ENCODE measurements at regions not wholly inside any gene's neighbourhood (a gene's known extent, or its start where the extent isn't known, plus 50 kb on each side); places are given as distances from the start of the nearest gene placed in this dataset.

DNA sequence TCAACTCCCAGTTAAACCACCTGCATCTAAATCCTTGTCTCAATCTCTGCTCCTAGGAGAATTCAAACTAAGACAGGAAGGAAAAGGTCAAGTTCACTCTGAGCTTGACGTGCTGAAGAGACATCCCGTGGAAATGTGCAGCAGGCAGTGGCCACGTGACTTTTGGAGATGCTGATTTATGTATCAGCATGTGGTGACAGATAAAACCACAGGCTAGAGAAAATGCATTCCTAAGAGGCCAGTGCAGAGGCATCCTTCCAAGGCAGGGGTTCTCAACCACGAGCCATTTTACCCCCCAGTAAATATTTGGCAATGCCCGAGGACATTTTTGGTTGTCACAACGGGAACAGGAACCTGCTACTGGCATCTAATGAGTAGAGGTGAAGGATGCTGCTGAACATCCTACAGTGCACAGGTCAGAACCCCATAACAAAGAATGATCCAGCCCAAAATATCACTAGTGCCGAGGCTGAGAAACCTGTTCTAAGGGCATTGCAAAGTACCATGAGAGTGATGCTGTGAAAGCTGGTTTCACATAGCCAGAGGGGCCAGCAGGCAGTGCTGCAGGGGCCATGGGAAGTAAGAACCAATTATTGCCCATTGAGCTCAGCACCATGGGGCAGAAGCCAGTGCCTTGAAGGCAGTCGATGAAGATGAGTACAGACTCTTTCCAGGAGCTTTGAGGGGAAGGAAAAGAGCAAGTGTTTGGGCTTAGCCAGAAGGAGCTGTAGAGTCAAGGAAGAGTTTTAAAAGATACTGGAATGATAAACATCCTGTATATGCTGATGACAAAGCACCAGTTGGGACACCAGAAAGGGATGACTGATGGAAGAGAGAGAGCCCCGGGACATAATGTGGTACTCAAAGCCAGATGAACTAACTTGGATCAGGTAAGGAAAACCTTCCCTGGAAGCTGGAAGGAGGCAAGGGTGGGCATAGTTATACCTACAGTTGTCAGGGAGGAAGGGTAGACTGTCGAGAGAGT lies 174.6 kb downstream of the HAUS1 start:
- Histone ChIP-seq H3K9me3 (ENCODE audit: low read depth, low read length) (no peaks in the 10 kb centered on the region), H3K9ac (ENCODE audit: insufficient read length) (no peak overlapping the region), H3K36me3 (ENCODE audit: insufficient read depth, low read length) (no peaks in the 10 kb centered on the region), H3K27ac (no peak overlapping the region), H3K4me3 (no peak overlapping the region)
- TF ChIP-seq POLR2AphosphoS5 (IDR thresholded peaks at IDR 0.05; ENCODE audit: borderline replicate concordance, low read depth, low read length), result no peak
- no peak for DNase-seq (ENCODE audit: low read depth, low spot score)

DNA sequence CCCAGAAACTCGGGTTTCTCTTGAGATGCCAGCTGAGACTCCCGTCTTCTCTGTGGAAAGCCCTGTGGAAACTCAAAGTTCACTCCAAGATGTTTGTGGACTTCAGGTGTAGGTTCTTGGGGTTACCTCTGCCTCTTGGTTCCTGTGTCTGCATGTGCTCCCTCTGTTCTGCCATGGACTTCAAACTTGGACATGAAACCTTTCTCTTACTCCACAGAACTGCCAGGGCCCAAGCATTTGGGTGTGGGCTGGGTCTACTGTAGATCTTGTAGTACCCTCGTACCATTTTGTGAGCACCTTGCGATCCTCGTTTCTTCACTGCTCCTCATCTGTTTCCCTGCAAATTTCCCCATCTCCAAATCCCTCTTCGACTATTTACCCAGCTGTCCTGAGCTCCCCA lies 175.5 kb downstream of the HAUS1 start:
- H3K27ac ChIP-seq, result no peak overlapping the region
- no peak overlapping the region for H3K4me3 ChIP-seq
- DNase-seq (ENCODE audit: low read depth, low spot score), result no peak
- TF ChIP-seq FOXP2 (optimal IDR thresholded peaks at IDR 0.05; ENCODE audit: control extremely low read depth, extremely low read length, insufficient read depth), result no peak
- no peak for TF ChIP-seq POLR2AphosphoS5 (IDR thresholded peaks at IDR 0.05; ENCODE audit: borderline replicate concordance, low read depth, low read length)
- TF ChIP-seq EZH2 (IDR thresholded peaks at IDR 0.05), result no peak
- no peaks in the 10 kb centered on the region for H3K36me3 ChIP-seq (ENCODE audit: insufficient read depth, low read length)
- H3K9ac ChIP-seq (ENCODE audit: insufficient read length), result no peak overlapping the region
- no peaks in the 10 kb centered on the region for H3K9me3 ChIP-seq (ENCODE audit: low read depth, low read length)

DNA sequence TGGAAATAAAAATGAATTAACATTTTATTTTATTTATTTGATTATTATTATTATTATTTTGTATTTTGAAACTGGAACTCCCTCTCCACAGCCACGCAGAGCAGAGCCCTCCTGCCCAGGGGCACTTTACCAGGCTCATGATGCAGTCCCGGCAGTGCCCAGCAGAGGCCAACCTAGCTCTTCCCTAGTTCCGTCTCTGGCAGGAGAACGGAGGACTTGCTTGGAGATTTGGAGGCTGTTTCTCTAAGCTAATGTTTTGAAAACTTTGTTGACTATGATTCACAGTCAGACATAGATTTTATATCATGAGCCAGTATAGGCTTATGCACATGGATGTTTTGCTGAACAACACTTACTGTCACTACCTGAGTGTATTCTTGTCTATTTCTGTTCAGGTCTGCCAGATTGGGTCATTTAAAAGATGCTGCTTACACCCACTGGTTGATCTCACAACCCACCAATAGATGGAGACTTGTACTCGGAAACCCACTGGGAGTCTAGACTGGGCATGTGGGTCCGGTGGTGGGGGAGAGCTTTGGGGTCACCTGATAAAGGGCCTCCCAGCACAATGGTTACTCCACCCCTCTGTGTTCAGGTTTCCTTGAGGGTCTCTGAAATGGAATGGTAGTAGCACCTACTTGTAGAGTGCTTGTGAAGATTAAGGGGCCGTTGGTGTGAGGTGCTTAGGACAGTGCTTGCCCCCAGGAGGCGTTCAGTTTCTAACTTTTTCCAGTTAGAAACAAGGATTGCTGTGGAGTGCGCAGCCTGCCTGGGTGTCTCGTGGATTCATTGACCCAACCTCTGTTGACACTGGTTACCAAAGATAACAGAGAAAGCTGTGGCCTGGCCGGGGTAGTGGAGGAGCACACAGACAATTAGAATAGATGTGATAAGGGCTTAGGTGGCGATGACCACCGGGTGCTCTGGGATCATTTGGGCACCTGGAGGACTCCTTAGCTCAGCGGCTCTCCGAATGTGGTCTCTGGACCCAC lies 177.3 kb downstream of the HAUS1 start:
- no peaks in the 10 kb centered on the region for H3K36me3 ChIP-seq (ENCODE audit: insufficient read depth, low read length)
- no peaks in the 10 kb centered on the region for H3K9me3 ChIP-seq (ENCODE audit: low read depth, low read length)
- peak; percentile 37 for DNase-seq (ENCODE audit: low read depth, low spot score)
- H3K9ac ChIP-seq (ENCODE audit: insufficient read length), result no peak overlapping the region
- no peak overlapping the region for H3K27ac ChIP-seq
- no peak overlapping the region for H3K4me3 ChIP-seq
- TF ChIP-seq EZH2 (IDR thresholded peaks at IDR 0.05) (no peak), POLR2AphosphoS5 (IDR thresholded peaks at IDR 0.05; ENCODE audit: borderline replicate concordance, low read depth, low read length) (no peak), FOXP2 (optimal IDR thresholded peaks at IDR 0.05; ENCODE audit: control extremely low read depth, extremely low read length, insufficient read depth) (no peak)

DNA sequence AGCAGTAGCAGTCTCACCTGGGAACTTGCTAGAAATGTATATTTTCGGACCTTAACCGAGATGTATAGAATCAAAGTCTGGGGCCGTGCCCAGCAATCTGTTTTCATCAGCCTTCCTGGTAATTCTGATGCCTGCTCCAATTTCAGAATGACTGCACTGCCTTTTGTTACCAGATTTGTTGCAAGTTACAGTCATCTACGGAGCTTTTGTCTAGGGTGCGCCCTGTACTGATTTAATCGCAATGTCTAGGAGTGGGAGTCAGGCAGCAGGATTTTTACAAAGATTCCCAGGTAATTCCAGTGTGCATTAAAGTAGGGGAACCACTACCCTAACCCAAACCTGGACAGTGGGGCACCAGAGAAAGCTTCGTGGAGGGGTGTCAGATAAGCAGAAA lies 178.0 kb downstream of the HAUS1 start:
- Histone ChIP-seq H3K9ac (ENCODE audit: insufficient read length) (no peak overlapping the region), H3K27ac (no peak overlapping the region), H3K36me3 (ENCODE audit: insufficient read depth, low read length) (no peaks in the 10 kb centered on the region), H3K9me3 (ENCODE audit: low read depth, low read length) (no peaks in the 10 kb centered on the region), H3K4me3 (no peak overlapping the region)
- DNase-seq (ENCODE audit: low read depth, low spot score), result no peak
- TF ChIP-seq FOXP2 (optimal IDR thresholded peaks at IDR 0.05; ENCODE audit: control extremely low read depth, extremely low read length, insufficient read depth) (no peak), POLR2AphosphoS5 (IDR thresholded peaks at IDR 0.05; ENCODE audit: borderline replicate concordance, low read depth, low read length) (no peak)

DNA sequence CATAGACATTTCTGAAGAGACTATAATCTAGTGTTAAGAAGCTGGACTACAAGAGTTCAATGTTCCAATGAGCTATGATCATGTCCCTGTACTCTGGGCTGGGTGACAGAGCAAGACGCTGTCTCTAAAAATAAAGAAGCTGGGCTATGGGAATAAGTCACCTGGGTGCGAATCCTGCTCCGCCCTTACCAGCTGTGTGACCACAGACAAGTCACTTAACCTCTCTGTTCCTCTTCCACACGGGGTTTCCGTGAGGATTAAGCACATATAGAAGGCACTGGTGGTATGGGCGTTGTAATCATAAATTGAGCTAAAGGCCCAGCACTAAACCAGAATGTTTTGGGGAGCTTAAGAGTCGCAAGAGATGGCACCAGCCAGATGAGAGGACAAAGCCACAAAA lies 178.5 kb downstream of the HAUS1 start:
- no peak overlapping the region for H3K4me3 ChIP-seq
- H3K27ac ChIP-seq, result no peak overlapping the region
- no peaks in the 10 kb centered on the region for H3K36me3 ChIP-seq (ENCODE audit: insufficient read depth, low read length)
- no peak overlapping the region for H3K9ac ChIP-seq (ENCODE audit: insufficient read length)
- no peak for TF ChIP-seq POLR2AphosphoS5 (IDR thresholded peaks at IDR 0.05; ENCODE audit: borderline replicate concordance, low read depth, low read length)
- no peak for TF ChIP-seq FOXP2 (optimal IDR thresholded peaks at IDR 0.05; ENCODE audit: control extremely low read depth, extremely low read length, insufficient read depth)
- TF ChIP-seq EZH2 (IDR thresholded peaks at IDR 0.05), result no peak
- no peak for DNase-seq (ENCODE audit: low read depth, low spot score)
- H3K9me3 ChIP-seq (ENCODE audit: low read depth, low read length), result no peaks in the 10 kb centered on the region

DNA sequence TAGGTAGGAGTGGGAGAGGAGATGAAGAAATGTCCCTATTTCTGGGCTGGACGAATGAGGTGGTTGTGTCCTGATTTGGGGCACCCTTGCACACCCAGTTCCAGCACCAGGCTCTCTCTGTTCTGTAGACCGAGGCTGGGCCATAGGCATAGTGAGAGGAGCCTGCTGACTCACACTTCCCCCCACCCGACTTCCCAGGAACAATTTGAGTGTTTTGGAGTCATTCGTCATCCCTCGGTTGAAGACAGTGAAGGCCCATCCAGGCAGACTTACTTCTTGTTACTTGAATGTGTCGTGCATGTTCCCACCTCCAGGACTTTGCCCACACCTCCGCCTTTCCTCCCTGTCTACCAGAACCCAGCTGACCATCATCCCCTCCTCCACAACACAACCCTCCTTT lies 179.1 kb downstream of the HAUS1 start:
- Histone ChIP-seq H3K27ac (no peak overlapping the region), H3K36me3 (ENCODE audit: insufficient read depth, low read length) (no peaks in the 10 kb centered on the region), H3K4me3 (no peak overlapping the region), H3K9ac (ENCODE audit: insufficient read length) (no peak overlapping the region), H3K9me3 (ENCODE audit: low read depth, low read length) (no peaks in the 10 kb centered on the region)
- TF ChIP-seq FOXP2 (optimal IDR thresholded peaks at IDR 0.05; ENCODE audit: control extremely low read depth, extremely low read length, insufficient read depth), result no peak
- DNase-seq (ENCODE audit: low read depth, low spot score), result no peak

DNA sequence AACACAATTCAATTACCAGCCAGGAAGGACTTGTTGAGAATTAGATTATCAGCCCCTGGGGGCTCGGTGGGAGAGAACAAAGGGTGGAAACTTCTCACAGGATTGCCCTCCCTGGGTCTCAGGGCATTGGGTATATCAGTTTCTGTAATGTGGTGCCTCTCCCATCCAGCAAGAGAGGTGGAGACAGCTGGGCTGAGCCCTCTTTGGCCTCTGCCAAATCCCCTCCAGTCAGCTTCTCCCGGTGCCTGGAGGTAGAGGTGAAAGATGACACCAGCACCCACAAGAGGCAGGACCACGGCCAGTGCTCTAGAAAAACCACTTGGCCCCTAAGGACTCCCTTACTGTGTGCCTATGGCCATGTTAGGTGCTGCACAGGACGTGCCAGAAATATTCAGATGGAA lies 179.7 kb downstream of the HAUS1 start:
- DNase-seq (ENCODE audit: low read depth, low spot score), result no peak
- Histone ChIP-seq H3K27ac (no peak overlapping the region), H3K36me3 (ENCODE audit: insufficient read depth, low read length) (no peaks in the 10 kb centered on the region), H3K4me3 (no peak overlapping the region), H3K9ac (ENCODE audit: insufficient read length) (no peak overlapping the region), H3K9me3 (ENCODE audit: low read depth, low read length) (no peaks in the 10 kb centered on the region)
- TF ChIP-seq POLR2AphosphoS5 (IDR thresholded peaks at IDR 0.05; ENCODE audit: borderline replicate concordance, low read depth, low read length) (no peak), FOXP2 (optimal IDR thresholded peaks at IDR 0.05; ENCODE audit: control extremely low read depth, extremely low read length, insufficient read depth) (no peak)

DNA sequence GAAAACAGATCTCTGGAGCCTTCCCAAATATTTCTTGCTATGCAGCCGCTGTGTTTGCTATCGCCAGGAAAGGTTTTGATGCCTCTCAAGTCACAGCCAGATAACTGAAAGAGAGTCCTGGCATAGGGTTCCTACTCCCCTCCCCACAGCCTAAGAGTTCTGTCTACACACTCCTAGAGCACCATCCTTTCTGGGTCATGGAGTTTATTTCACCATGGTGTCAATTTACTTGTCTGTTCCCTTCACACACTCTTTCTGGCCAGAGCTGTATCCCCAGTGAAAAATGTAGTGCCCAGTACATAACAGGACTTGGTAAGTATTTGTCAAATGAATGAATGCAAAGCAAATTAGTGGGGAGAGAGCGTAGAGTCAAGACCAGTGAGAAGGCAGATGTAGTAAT lies 185.3 kb downstream of the HAUS1 start:
- Histone ChIP-seq H3K9me3 (ENCODE audit: low read depth, low read length) (no peaks in the 10 kb centered on the region), H3K36me3 (ENCODE audit: insufficient read depth, low read length) (no peaks in the 10 kb centered on the region), H3K4me3 (no peak overlapping the region), H3K9ac (ENCODE audit: insufficient read length) (no peak overlapping the region), H3K27ac (no peak overlapping the region)
- TF ChIP-seq EZH2 (IDR thresholded peaks at IDR 0.05) (no peak), POLR2AphosphoS5 (IDR thresholded peaks at IDR 0.05; ENCODE audit: borderline replicate concordance, low read depth, low read length) (no peak)
- DNase-seq (ENCODE audit: low read depth, low spot score), result no peak
